Astrocyte (in vitro differentiated cells and primary cell): ENCODE measurements at regions not wholly inside any gene's neighbourhood (a gene's known extent, or its start where the extent isn't known, plus 50 kb on each side); places are given as distances from the start of the nearest gene placed in this dataset.

Experiments
- CTCF ChIP-seq: IDR thresholded peaks from 2 replicates; pipeline ENCODE4 v1.5.1; 2011; ENCODE audit warnings: low read depth, mild to moderate bottlenecking, inconsistent platforms, low read length, moderate library complexity; ENCODE audit not compliant: insufficient read depth
- EZH2 ChIP-seq: IDR thresholded peaks from 2 replicates; pipeline ENCODE4 v1.6.1; 2012; ENCODE audit warnings: mild to moderate bottlenecking, low read length, inconsistent platforms; ENCODE audit not compliant: insufficient read depth

GRCh38 chr20:53846640-53847039 lies 223.8 kb downstream of the BCAS1 start:
- TF ChIP-seq EZH2 (no peak), CTCF (no peak)
